ENCODE measurements at regions not wholly inside any gene's neighbourhood (a gene's known extent, or its start where the extent isn't known, plus 50 kb on each side); places are given as distances from the start of the nearest gene placed in this dataset.

DNA sequence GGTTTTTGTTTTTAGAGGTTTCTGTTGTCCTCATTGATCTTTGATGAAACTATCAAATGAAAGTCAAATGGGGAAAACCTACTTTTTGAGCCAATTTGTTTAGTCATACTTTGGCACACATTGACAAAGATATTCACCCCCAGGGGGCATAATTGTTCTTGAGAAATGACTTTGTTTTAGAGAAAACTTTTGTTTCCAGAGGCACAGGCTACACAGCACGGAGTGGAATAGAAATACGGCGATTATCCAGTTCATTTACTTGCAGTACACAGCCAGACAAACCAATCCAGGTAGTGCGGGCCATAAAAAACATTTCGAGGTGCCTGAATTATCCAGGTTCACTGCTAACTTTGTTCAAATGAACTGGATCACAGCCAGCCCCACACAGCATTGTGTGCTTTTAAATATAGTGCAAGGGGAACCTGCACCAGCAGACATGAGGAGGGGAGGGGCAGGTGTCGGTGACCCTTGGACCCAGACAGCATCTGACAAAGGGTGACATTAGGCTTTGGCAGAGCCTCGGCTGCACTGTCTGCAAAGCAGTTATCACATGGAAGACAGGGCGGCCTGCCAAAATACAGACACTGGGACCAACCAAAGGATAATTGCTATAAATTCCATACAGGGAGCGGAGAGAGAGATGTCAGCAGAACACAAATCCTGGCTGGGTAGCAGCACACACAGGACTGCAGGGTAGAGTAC, 179.6 kb upstream of the NOCT start:
- intact Hi-C loops (cut with micrococcal nuclease): no loop called here
- no peak overlapping the region for H3K27ac Mint-ChIP-seq

DNA sequence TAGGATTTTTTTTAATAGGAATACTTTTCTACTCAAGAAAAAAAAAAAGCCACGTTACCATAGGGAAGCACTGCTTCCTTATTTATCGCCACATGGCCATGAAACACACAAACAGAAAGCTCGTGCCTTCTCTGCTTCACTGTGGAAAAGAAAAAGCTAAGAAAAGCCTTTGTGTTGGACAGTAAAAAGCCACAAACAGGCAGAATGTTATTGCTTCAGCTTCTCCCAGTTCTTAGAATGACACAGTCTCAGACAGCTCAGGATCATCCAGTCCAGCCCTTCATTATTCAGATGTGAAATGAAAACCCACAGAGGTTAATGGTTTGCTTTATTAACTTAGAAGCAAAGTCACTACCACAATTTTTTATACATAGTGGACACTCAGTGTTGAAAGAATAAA, 181.6 kb upstream of the NOCT start:
- H3K27me3 Mint-ChIP-seq (ENCODE audit: low read depth in 3 of 3): peaks cover 0 to 5% (median 2%) of the 10 kb centered on the region in 3 donors
- Histone ChIP-seq H4K20me1 (ENCODE audit: insufficient read depth, low read length) (no peaks in the 10 kb centered on the region), H3K36me3 (replicated peaks in 1 of 2; ENCODE audit: control insufficient read depth in 1 of 2, insufficient read depth in 2 of 2, low read length in 2 of 2) (no peaks in the 10 kb centered on the region), H3K4me2 (replicated peaks; ENCODE audit: extremely low read depth, low read length, poor library complexity, severe bottlenecking) (peak overlapping the region; percentile 17), H3K27me3 (ENCODE audit: control insufficient read depth in 2 of 2, insufficient read depth in 2 of 2, low read length in 2 of 2) (no peaks in the 10 kb centered on the region), H3K9me3 (replicated peaks in 1 of 2; ENCODE audit: control insufficient read depth in 1 of 2, insufficient read depth in 1 of 2, low read length in 2 of 2) (no peaks in the 10 kb centered on the region), H3K79me2 (ENCODE audit: insufficient read depth, low read length) (no peaks in the 10 kb centered on the region), H3K4me1 (ENCODE audit: control insufficient read depth in 1 of 2, insufficient read depth in 2 of 2, low read length in 2 of 2) (no peaks in the 10 kb centered on the region), H2AFZ (ENCODE audit: insufficient read depth, low read depth, low read length, poor library complexity, severe bottlenecking) (peak overlapping the region; percentile 39), H3K9ac (ENCODE audit: insufficient read depth, low read length, poor library complexity, severe bottlenecking) (no peak overlapping the region), H3K27ac (ENCODE audit: low read depth in 1 of 2, low read length in 2 of 2) (no peak overlapping the region), H3K4me3 (replicated peaks in 1 of 3; ENCODE audit: low read depth in 2 of 3, low read length in 3 of 3) (no peak overlapping the region)
- intact Hi-C loops (cut with micrococcal nuclease): no loop called here
- peak overlapping the region in 1 of 2 donors; percentile 36 for H3K4me3 Mint-ChIP-seq
- peak in 1 of 3 donors; percentile 3 for DNase-seq
- H3K36me3 Mint-ChIP-seq: no peaks in the 10 kb centered on the region
- TF ChIP-seq, protein P1, sequence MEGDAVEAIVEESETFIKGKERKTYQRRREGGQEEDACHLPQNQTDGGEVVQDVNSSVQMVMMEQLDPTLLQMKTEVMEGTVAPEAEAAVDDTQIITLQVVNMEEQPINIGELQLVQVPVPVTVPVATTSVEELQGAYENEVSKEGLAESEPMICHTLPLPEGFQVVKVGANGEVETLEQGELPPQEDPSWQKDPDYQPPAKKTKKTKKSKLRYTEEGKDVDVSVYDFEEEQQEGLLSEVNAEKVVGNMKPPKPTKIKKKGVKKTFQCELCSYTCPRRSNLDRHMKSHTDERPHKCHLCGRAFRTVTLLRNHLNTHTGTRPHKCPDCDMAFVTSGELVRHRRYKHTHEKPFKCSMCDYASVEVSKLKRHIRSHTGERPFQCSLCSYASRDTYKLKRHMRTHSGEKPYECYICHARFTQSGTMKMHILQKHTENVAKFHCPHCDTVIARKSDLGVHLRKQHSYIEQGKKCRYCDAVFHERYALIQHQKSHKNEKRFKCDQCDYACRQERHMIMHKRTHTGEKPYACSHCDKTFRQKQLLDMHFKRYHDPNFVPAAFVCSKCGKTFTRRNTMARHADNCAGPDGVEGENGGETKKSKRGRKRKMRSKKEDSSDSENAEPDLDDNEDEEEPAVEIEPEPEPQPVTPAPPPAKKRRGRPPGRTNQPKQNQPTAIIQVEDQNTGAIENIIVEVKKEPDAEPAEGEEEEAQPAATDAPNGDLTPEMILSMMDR (IDR thresholded peaks at IDR 0.05): no peak
- no peak overlapping the region for H3K27ac Mint-ChIP-seq
- H3K4me1 Mint-ChIP-seq: peaks cover 6% of the 10 kb centered on the region
- no CpG with 5 or more reads among the region's 3 CpGs for WGBS (ENCODE audit: insufficient coverage)
- peaks cover 0 to 2% (median 0%) of the 10 kb centered on the region in 7 donors for H3K9me3 Mint-ChIP-seq

More for the DNA sequence above, 179.6 kb upstream of the NOCT start:
- H3K4me1 ChIP-seq (ENCODE audit: control insufficient read depth in 1 of 2, insufficient read depth in 2 of 2, low read length in 2 of 2): no peaks in the 10 kb centered on the region
- no peaks in the 10 kb centered on the region for H3K27me3 ChIP-seq (ENCODE audit: control insufficient read depth in 2 of 2, insufficient read depth in 2 of 2, low read length in 2 of 2)
- H2AFZ ChIP-seq (ENCODE audit: insufficient read depth, low read depth, low read length, poor library complexity, severe bottlenecking): no peak overlapping the region
- Mint-ChIP-seq H3K27me3 (ENCODE audit: low read depth in 3 of 3) (peaks cover 3 to 5% (median 3%) of the 10 kb centered on the region in 3 donors), H3K4me1 (peaks cover 6% of the 10 kb centered on the region), H3K36me3 (no peaks in the 10 kb centered on the region), H3K9me3 (peaks cover 0 to 2% (median 0%) of the 10 kb centered on the region in 7 donors), H3K4me3 (no peak overlapping the region)
- no peak overlapping the region for H3K4me2 ChIP-seq (replicated peaks; ENCODE audit: extremely low read depth, low read length, poor library complexity, severe bottlenecking)
- H3K79me2 ChIP-seq (ENCODE audit: insufficient read depth, low read length): no peaks in the 10 kb centered on the region
- H3K9me3 ChIP-seq (replicated peaks in 1 of 2; ENCODE audit: control insufficient read depth in 1 of 2, insufficient read depth in 1 of 2, low read length in 2 of 2): no peaks in the 10 kb centered on the region
- no peak overlapping the region for H3K9ac ChIP-seq (ENCODE audit: insufficient read depth, low read length, poor library complexity, severe bottlenecking)
- DNase-seq: no peak
- TF ChIP-seq, protein P1 (IDR thresholded peaks at IDR 0.05): no peak
- no peak overlapping the region for H3K27ac ChIP-seq (ENCODE audit: low read depth in 1 of 2, low read length in 2 of 2)
- no peak overlapping the region for H3K4me3 ChIP-seq (replicated peaks in 1 of 3; ENCODE audit: low read depth in 2 of 3, low read length in 3 of 3)
- 96% methylated on average over 9 of the region's 9 CpGs for WGBS (ENCODE audit: insufficient coverage)
- no peaks in the 10 kb centered on the region for H3K36me3 ChIP-seq (replicated peaks in 1 of 2; ENCODE audit: control insufficient read depth in 1 of 2, insufficient read depth in 2 of 2, low read length in 2 of 2)
- no peaks in the 10 kb centered on the region for H4K20me1 ChIP-seq (ENCODE audit: insufficient read depth, low read length)

Data from CD14-positive monocyte (primary cell).